GM12878 (cell line): ENCODE measurements at regions not wholly inside any gene's neighbourhood (a gene's known extent, or its start where the extent isn't known, plus 50 kb on each side); places are given as distances from the start of the nearest gene placed in this dataset.

Experiments used
- ATAC-seq: fragments of 200-7000 bp; cut with Tn5 transposase; 3 replicates; pipeline ENCODE4 v1.9.1; 2020; ENCODE audit warnings: mild to moderate bottlenecking, moderate library complexity
- BruUV-seq: library from RNA; stranded (reverse); fragments of 400-500 nt; replicated peaks from 2 replicates; lab custom pipeline; 2021; lab: Mats Ljungman, UMichigan
- CTCF ChIA-PET: fragments of 300-600 bp; sonication (Branson Sonifier 250); formaldehyde crosslinking; extraction: SDS; loops from one replicate; lab custom pipeline; 2021; ENCODE audit warnings: inconsistent platforms; lab: Yijun Ruan, JAX
- POLR2A ChIA-PET: fragments of 350-600 bp; formaldehyde crosslinking; extraction: SDS; loops from one replicate; lab custom pipeline; 2021; ENCODE audit warnings: inconsistent platforms; lab: Charles Lee
- RAD21 ChIA-PET: fragments of 300-600 bp; sonication (Branson Sonifier 250); formaldehyde crosslinking; loops from one replicate; lab custom pipeline; 2023; ENCODE audit warnings: antibody characterized with exemption; ENCODE audit not compliant: unreplicated experiment; lab: Charles Lee
- SMC1A ChIA-PET: fragments of 300-600 bp; sonication (Branson Sonifier 250); formaldehyde crosslinking; loops from one replicate; lab custom pipeline; 2023; ENCODE audit not compliant: unreplicated experiment, uncharacterized antibody; lab: Charles Lee
- DNase-seq: peaks from one replicate; pipeline ENCODE4 v3.0.0-alpha.2; 2011; ENCODE audit warnings: low read depth, low spot score
- FAIRE-seq: peaks from 3 replicates; lab custom pipeline; 2011; peaks lifted over from hg19 to GRCh38; lab: Jason Lieb, UNC
- H2AFZ ChIP-seq: 2 replicates; pipeline ENCODE4 v1.6.0; 2011; ENCODE audit warnings: low read depth, low read length, control low read depth; ENCODE audit not compliant: control insufficient read depth
- H3K27ac ChIP-seq: 2 replicates; pipeline ENCODE4 v1.5.1; 2011; ENCODE audit warnings: control low read depth; ENCODE audit not compliant: control insufficient read depth, insufficient read depth
- H3K27me3 ChIP-seq, 2 experiments: replicated peaks in 1 of 2; 2 replicates each; pipeline versions ENCODE4 v1.6.0 to v1.6.1; 2011; ENCODE audit warnings: low read length in 1 of 2; ENCODE audit not compliant: control insufficient read depth in 2 of 2, insufficient read depth in 2 of 2
- H3K36me3 ChIP-seq, 2 experiments: 2 replicates each; pipeline ENCODE4 v1.5.1; 2011; ENCODE audit warnings: low read length in 1 of 2; ENCODE audit not compliant: control insufficient read depth in 2 of 2, insufficient read depth in 2 of 2
- H3K4me1 ChIP-seq: 2 replicates; pipeline ENCODE4 v1.6.1; 2011; ENCODE audit warnings: mild to moderate bottlenecking, low read length, moderate library complexity, mixed read lengths; ENCODE audit not compliant: control insufficient read depth, insufficient read depth
- H3K4me2 ChIP-seq: 2 replicates; pipeline ENCODE4 v1.6.0; 2011; ENCODE audit warnings: control low read depth; ENCODE audit not compliant: control insufficient read depth, insufficient read depth
- H3K4me3 ChIP-seq: fragments of 200-600 bp; sonication (generic); 2 replicates; pipeline ENCODE4 v1.5.1; 2016
- H3K79me2 ChIP-seq: 2 replicates; pipeline ENCODE4 v1.6.0; 2011; ENCODE audit warnings: low read length; ENCODE audit not compliant: control insufficient read depth, insufficient read depth
- H3K9ac ChIP-seq: 2 replicates; pipeline ENCODE4 v1.8.0; 2011; ENCODE audit warnings: low read length, control low read depth, mixed read lengths; ENCODE audit not compliant: control insufficient read depth, insufficient read depth
- H3K9me3 ChIP-seq: replicated peaks from 3 replicates; pipeline ENCODE4 v1.5.1; 2011; ENCODE audit warnings: mild to moderate bottlenecking, low read length; ENCODE audit not compliant: control insufficient read depth, insufficient read depth
- H4K20me1 ChIP-seq: 2 replicates; pipeline ENCODE4 v1.6.0; 2011; ENCODE audit not compliant: control insufficient read depth, insufficient read depth
- ATF7 ChIP-seq: fragments of 450-650 bp; IDR thresholded peaks from 2 replicates; pipeline ENCODE4 v1.6.1; 2016; ENCODE audit warnings: low read depth, mild to moderate bottlenecking
- CHD2 ChIP-seq: IDR thresholded peaks from 2 replicates; pipeline ENCODE4 v1.6.1; 2011; ENCODE audit warnings: low read depth, low read length, improper control_type of control experiment, borderline replicate concordance
- CREB1 ChIP-seq: IDR thresholded peaks from 2 replicates; pipeline ENCODE4 v1.6.1; 2012; ENCODE audit warnings: low read depth, mild to moderate bottlenecking, inconsistent platforms
- EED ChIP-seq: sonication (generic); IDR thresholded peaks from 2 replicates; pipeline ENCODE4 v1.6.1; 2016; ENCODE audit warnings: antibody characterized with exemption, low read depth
- HDGF ChIP-seq: fragments of 450-650 bp; IDR thresholded peaks from 2 replicates; pipeline ENCODE4 v1.6.1; 2016; ENCODE audit warnings: antibody characterized with exemption
- HSF1 ChIP-seq: fragments of 150-350 bp; IDR thresholded peaks from 2 replicates; pipeline ENCODE4 v1.6.1; 2014; ENCODE audit warnings: mild to moderate bottlenecking, low read depth, low read length
- PKNOX1 ChIP-seq: fragments of 450-650 bp; IDR thresholded peaks from 2 replicates; pipeline ENCODE4 v1.6.1; 2016; ENCODE audit warnings: mild to moderate bottlenecking
- RELA ChIP-seq: fragments of 450-650 bp; IDR thresholded peaks from 2 replicates; pipeline ENCODE4 v1.8.0; 2014; ENCODE audit warnings: borderline replicate concordance; ENCODE audit not compliant: partially characterized antibody
- SPI1 ChIP-seq: IDR thresholded peaks from 2 replicates; pipeline ENCODE4 v1.6.1; 2011; ENCODE audit warnings: low read depth, mild to moderate bottlenecking, low read length, moderate library complexity, borderline replicate concordance; ENCODE audit not compliant: insufficient read depth
- TARDBP ChIP-seq: IDR thresholded peaks from 2 replicates; pipeline ENCODE4 v1.6.1; 2016; ENCODE audit warnings: borderline replicate concordance
- WGBS: methylation state at CpG from one replicate; pipeline ENCODE4 v1.1.6; 2016; ENCODE audit warnings: low lambda C conversion rate; ENCODE audit not compliant: insufficient replicate concordance, insufficient coverage; ENCODE audit errors: missing lambda C conversion rate; 5-methylcytosine and 5-hydroxymethylcytosine counted together
- in situ Hi-C: fragments of 300-500 bp; cut with MboI; formaldehyde crosslinking; loops from 9 replicates; pipeline ENCODE4 v1.14.3; 2018; ENCODE audit warnings: mixed read lengths
- intact Hi-C: fragments of 100-400 bp; cut with micrococcal nuclease; formaldehyde crosslinking; loops from one replicate; pipeline ENCODE4 v1.14.2; 2022; ENCODE audit not compliant: unreplicated experiment

- Histone ChIP-seq H3K27me3 (no peaks in the 10 kb centered on the region), H3K4me2 (no peak overlapping the region), H3K79me2 (no peaks in the 10 kb centered on the region), H3K4me1 (no peaks in the 10 kb centered on the region), H3K9ac (no peak overlapping the region), H3K9me3 (no peaks in the 10 kb centered on the region; the same call in 2 of the 3 replicates), H3K36me3 (no peaks in the 10 kb centered on the region), H3K4me3 (no peak overlapping the region), H4K20me1 (no peaks in the 10 kb centered on the region), H3K27ac (no peak overlapping the region)
- POLR2A ChIA-PET, result no interaction called here
- FAIRE-seq, result no peak
- CTCF ChIA-PET, result interaction anchor here (1.5 kb wide), 1 partner anchor 22 kb away, joined by 3 read pairs; no protein-coding TSS in a partner anchor
- intact Hi-C loops, result no loop called here
- in situ Hi-C loops, result no loop called here
- no peak for ATAC-seq
- no TSS peak for BruUV-seq
- SMC1A ChIA-PET, result no interaction called here
- TF ChIP-seq HSF1 (no peak), TARDBP (no peak), ATF7 (no peak), HDGF (no peak)
- TF ChIP-seq, all 136 proteins: peak for 0
- no peak for DNase-seq
- H2AFZ ChIP-seq, result no peak overlapping the region
- RAD21 ChIA-PET, result no interaction called here
- whole genome bisulfite sequencing, result 60% methylated on average over 3 of the region's 3 CpGs
These were observed 171.2 kb downstream of the MSN start for GRCh38 chrX:65838674-65839073.

GRCh38 chrX:65837875-65838549, 170.6 kb downstream of the MSN start:
- BruUV-seq, result no TSS peak
- intact Hi-C loops, result no loop called here
- Histone ChIP-seq H3K4me2 (no peak overlapping the region), H3K9ac (no peak overlapping the region), H3K9me3 (no peaks in the 10 kb centered on the region; the same call in 2 of the 3 replicates), H3K4me3 (no peak overlapping the region), H3K27me3 (no peaks in the 10 kb centered on the region), H4K20me1 (no peaks in the 10 kb centered on the region), H2AFZ (no peak overlapping the region), H3K4me1 (no peaks in the 10 kb centered on the region), H3K36me3 (no peaks in the 10 kb centered on the region), H3K27ac (no peak overlapping the region), H3K79me2 (no peaks in the 10 kb centered on the region)
- TF ChIP-seq PKNOX1 (no peak), CHD2 (no peak), SPI1 (no peak), RELA (no peak), CREB1 (no peak), EED (no peak)
- ATAC-seq (no peak), DNase-seq (no peak), FAIRE-seq (no peak)
- ChIA-PET POLR2A (no interaction called here), CTCF (interaction anchor here (1.5 kb wide), 1 partner anchor 22 kb away, joined by 3 read pairs; no protein-coding TSS in a partner anchor), RAD21 (no interaction called here), SMC1A (no interaction called here)
- in situ Hi-C loops, result no loop called here
- 84% methylated on average over 4 of the region's 4 CpGs for WGBS
